ENCODE measurements at regions not wholly inside any gene's neighbourhood (a gene's known extent, or its start where the extent isn't known, plus 50 kb on each side); places are given as distances from the start of the nearest gene placed in this dataset.

DNA sequence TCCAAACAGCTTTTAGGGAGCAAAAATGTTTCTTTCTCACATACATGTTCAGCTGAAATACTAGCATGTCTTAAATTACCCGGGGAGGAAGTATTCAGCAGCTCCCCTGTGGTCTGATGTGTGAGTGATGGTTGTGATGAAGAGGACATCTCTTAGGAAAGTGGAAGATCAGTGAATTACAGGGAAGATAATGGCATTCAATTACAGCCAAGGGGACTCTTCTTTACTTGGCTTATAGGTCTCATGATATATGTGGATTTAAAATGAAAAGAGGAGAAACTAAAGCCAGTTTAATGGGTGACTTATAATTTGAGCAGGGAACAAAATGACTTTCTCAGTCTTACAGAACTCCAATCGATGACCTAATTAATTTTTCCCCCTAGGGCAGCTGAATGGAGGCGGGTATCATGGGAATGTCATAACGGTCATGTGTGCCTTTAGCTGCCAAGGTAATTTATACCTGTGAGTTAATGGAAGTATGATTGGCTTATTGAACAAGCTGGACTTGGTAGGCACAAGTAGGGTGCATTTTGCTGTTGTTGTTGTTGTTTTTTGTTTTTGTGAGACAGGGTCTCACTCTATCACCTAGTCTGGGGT is 198.8 kb downstream of the HIPK3 start:
- no peak for DNase-seq
- H3K36me3 ChIP-seq (ENCODE audit: low read depth) = no peaks in the 10 kb centered on the region
- no peak for ATAC-seq
- H3K9me3 ChIP-seq = no peaks in the 10 kb centered on the region
- intact Hi-C loops (cut with DNase I, micrococcal nuclease) = no loop called here
- TF ChIP-seq, protein P1, sequence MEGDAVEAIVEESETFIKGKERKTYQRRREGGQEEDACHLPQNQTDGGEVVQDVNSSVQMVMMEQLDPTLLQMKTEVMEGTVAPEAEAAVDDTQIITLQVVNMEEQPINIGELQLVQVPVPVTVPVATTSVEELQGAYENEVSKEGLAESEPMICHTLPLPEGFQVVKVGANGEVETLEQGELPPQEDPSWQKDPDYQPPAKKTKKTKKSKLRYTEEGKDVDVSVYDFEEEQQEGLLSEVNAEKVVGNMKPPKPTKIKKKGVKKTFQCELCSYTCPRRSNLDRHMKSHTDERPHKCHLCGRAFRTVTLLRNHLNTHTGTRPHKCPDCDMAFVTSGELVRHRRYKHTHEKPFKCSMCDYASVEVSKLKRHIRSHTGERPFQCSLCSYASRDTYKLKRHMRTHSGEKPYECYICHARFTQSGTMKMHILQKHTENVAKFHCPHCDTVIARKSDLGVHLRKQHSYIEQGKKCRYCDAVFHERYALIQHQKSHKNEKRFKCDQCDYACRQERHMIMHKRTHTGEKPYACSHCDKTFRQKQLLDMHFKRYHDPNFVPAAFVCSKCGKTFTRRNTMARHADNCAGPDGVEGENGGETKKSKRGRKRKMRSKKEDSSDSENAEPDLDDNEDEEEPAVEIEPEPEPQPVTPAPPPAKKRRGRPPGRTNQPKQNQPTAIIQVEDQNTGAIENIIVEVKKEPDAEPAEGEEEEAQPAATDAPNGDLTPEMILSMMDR (IDR thresholded peaks at IDR 0.05) = no peak
- H3K4me3 ChIP-seq = no peak overlapping the region
- no peaks in the 10 kb centered on the region for H3K4me1 ChIP-seq (ENCODE audit: low read depth)

DNA sequence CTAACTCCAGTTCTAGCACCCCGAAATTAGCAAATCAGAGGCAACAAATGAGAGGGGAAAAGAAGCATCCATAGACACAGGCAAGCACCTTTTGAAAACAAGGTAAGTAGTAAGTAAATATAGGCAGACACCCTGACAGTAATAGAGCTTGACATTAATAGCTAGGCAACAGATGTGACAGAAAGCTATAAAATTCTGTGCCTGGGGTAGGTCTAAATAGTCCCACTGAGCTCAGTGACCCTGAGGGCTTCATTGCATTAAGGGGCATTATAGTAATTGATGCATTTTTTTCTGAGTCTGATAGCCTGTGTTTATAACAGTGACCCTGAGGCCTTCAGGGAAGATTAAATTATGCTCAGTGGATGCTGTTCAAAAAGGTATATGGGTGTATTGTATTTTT is 197.1 kb downstream of the HIPK3 start:
- ATAC-seq = no peak
- Histone ChIP-seq H3K36me3 (ENCODE audit: low read depth) (no peaks in the 10 kb centered on the region), H3K4me1 (ENCODE audit: low read depth) (no peaks in the 10 kb centered on the region), H3K9me3 (no peaks in the 10 kb centered on the region), H3K4me3 (no peak overlapping the region)
- no peak for DNase-seq
- intact Hi-C loops (cut with DNase I, micrococcal nuclease) = no loop called here
- TF ChIP-seq, protein P1 (IDR thresholded peaks at IDR 0.05) = no peak

DNA sequence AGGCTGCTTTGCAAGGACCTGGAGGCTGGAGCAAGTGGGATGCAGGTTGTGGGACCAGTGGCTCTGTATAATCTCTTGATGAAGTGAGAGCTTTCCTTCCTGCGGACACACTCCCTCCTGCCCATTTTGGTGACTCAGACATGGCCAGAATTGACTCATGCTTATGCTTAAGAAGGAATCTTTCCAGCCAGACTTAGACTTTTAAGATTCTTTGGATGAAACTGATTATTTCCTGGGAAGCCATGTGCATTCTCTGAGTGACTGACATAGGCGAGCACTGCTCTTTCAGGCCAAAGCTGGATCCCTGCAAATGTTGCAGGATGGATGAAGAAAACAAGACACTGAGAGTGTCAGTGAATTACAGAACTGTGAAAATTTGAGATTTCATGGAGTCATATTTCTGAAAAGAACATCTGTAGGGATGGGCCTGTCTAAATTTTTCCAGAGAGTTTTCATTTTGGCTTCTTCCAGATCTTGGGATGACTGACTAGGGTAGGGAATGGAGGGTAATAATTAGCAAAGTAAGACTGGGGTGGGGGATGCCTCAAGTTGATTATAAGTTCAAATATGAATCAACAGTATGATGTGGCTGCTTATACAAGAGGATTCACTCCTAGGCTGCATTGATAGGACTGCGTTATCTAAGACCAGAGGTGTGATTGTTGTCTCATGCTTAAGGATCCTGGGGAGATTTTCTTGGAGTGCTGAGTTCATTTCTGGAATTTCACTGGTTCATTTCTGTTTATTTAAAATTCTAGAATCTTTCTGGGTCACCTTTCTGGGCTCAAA is 195.8 kb downstream of the HIPK3 start:
- Histone ChIP-seq H3K9me3 (no peaks in the 10 kb centered on the region), H3K4me1 (ENCODE audit: low read depth) (no peaks in the 10 kb centered on the region), H3K36me3 (ENCODE audit: low read depth) (no peaks in the 10 kb centered on the region), H3K4me3 (no peak overlapping the region)
- TF ChIP-seq, protein P1 (IDR thresholded peaks at IDR 0.05) = no peak
- ATAC-seq = no peak
- intact Hi-C loops (cut with DNase I, micrococcal nuclease) = no loop called here
- no peak for DNase-seq

DNA sequence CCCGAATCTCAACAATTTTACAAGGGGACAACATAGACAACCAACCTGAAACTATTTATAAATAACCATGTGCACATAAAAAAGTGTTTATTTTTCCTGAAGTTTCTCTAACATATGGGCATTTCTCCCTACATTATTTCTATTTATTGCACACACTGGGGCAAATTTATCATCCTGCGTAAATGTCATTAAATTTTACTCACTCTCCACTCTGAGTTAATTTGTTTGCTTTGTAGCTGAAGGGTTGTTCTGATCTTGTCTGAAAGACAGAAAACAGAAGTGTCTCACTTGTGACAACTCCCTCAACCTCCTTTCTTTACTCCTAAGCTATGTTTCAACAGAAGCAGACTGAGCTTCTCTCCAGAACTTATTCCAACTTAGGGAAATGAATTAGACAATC is 194.2 kb downstream of the HIPK3 start:
- no peak for ATAC-seq
- no peaks in the 10 kb centered on the region for H3K4me1 ChIP-seq (ENCODE audit: low read depth)
- TF ChIP-seq, protein P1 (IDR thresholded peaks at IDR 0.05) = no peak
- no peak for DNase-seq
- no peaks in the 10 kb centered on the region for H3K36me3 ChIP-seq (ENCODE audit: low read depth)
- intact Hi-C loops (cut with DNase I, micrococcal nuclease) = no loop called here
- H3K4me3 ChIP-seq = no peak overlapping the region
- H3K9me3 ChIP-seq = no peaks in the 10 kb centered on the region

DNA sequence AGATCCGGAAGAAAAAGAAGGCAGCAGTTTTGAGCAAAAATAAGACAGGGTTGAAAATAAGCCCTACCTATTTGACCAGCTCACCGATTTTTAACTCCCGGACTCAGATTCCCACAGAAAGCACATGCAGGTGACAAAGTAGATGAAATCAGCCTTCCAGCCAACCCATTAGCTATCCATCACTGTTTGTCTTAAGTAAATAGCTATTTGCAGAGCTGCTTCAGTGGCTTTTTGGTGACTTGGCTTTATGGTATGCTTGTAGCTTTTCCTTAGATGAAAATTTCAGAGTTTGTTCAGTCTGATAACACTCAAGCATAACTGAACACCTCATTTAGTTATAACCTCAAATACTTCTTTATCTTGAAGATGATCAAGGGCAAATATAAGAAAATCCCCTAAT is 192.6 kb downstream of the HIPK3 start:
- intact Hi-C loops (cut with DNase I, micrococcal nuclease) = no loop called here
- TF ChIP-seq, protein P1 (IDR thresholded peaks at IDR 0.05) = no peak
- no peak overlapping the region for H3K4me3 ChIP-seq
- no peaks in the 10 kb centered on the region for H3K36me3 ChIP-seq (ENCODE audit: low read depth)
- H3K4me1 ChIP-seq (ENCODE audit: low read depth) = no peaks in the 10 kb centered on the region
- no peak for ATAC-seq
- no peak for DNase-seq
- no peaks in the 10 kb centered on the region for H3K9me3 ChIP-seq

Measured in mucosa of descending colon (tissue), 3 donors.